NCI-H1105 treated with DMSO at 0.1 percent for 48 hours (cell line): ENCODE measurements at regions not wholly inside any gene's neighbourhood (a gene's known extent, or its start where the extent isn't known, plus 50 kb on each side); places are given as distances from the start of the nearest gene placed in this dataset.
A peak's percentile ranks its signal among the peaks of the same experiment; 100 is the strongest.
"Not testable (repeated sequence)": the region's sequence is repeated elsewhere in the genome, so short reads cannot be mapped to it uniquely, and the experiment has no call there.

Experiments used
- DNase-seq: peaks from one replicate; lab custom pipeline; 2025; lab: John Stamatoyannopoulos, UW

GRCh38 chr17:5902181-5903140 lies 167.7 kb upstream of the WSCD1 start:
- DNase-seq, result no peak

- no peak for DNase-seq
Measured at GRCh38 chr17:5911919-5912318, 158.3 kb upstream of the WSCD1 start.

GRCh38 chr17:5913032-5913531 lies 157.1 kb upstream of the WSCD1 start:
- DNase-seq, result peak; percentile 74

- no peak for DNase-seq
Measured at GRCh38 chr17:5913641-5914040, 156.5 kb upstream of the WSCD1 start.

- no peak for DNase-seq
Measured at GRCh38 chr17:5915337-5915736, 154.8 kb upstream of the WSCD1 start.

GRCh38 chr17:5919089-5919488 lies 151.1 kb upstream of the WSCD1 start:
- no peak for DNase-seq

- DNase-seq, result no peak
Measured at GRCh38 chr17:5921512-5922282, 148.5 kb upstream of the WSCD1 start.

- DNase-seq, result no peak
Measured at GRCh38 chr17:5922476-5922875, 147.7 kb upstream of the WSCD1 start.

- no peak for DNase-seq
Measured at GRCh38 chr17:5929721-5930120, 140.5 kb upstream of the WSCD1 start.

- DNase-seq, result not testable (repeated sequence)
Measured at GRCh38 chr17:5930555-5930954, 139.6 kb upstream of the WSCD1 start.

- peak; percentile 21 for DNase-seq
Measured at GRCh38 chr17:5931616-5932015, 138.6 kb upstream of the WSCD1 start.

GRCh38 chr17:5933430-5933829 lies 136.7 kb upstream of the WSCD1 start:
- no peak for DNase-seq

- DNase-seq, result no peak
Measured at GRCh38 chr17:5941258-5941657, 128.9 kb upstream of the WSCD1 start.

GRCh38 chr17:5942687-5943086 lies 127.5 kb upstream of the WSCD1 start:
- DNase-seq, result no peak

- no peak for DNase-seq
Measured at GRCh38 chr17:5943232-5943631, 126.9 kb upstream of the WSCD1 start.

GRCh38 chr17:5943982-5944381 lies 126.2 kb upstream of the WSCD1 start:
- DNase-seq, result peak; percentile 6

GRCh38 chr17:5947701-5948180 lies 122.4 kb upstream of the WSCD1 start:
- DNase-seq, result no peak

- DNase-seq, result no peak
Measured at GRCh38 chr17:5948811-5949210, 121.4 kb upstream of the WSCD1 start.

- no peak for DNase-seq
Measured at GRCh38 chr17:5950878-5951277, 119.3 kb upstream of the WSCD1 start.

GRCh38 chr17:5951912-5952311 lies 118.3 kb upstream of the WSCD1 start:
- DNase-seq, result no peak

GRCh38 chr17:5952518-5952917 lies 117.7 kb upstream of the WSCD1 start:
- DNase-seq, result peak; percentile 38

- no peak for DNase-seq
Measured at GRCh38 chr17:5955764-5956163, 114.4 kb upstream of the WSCD1 start.

GRCh38 chr17:5958850-5959249 lies 111.3 kb upstream of the WSCD1 start:
- DNase-seq, result no peak
